LNCaP clone FGC (cell line): ENCODE measurements at regions not wholly inside any gene's neighbourhood (a gene's known extent, or its start where the extent isn't known, plus 50 kb on each side); places are given as distances from the start of the nearest gene placed in this dataset.

Experiments used
- DNase-seq: peaks from one replicate; pipeline ENCODE4 v3.0.0-alpha.2; 2011; ENCODE audit warnings: low read depth
- H3K4me3 ChIP-seq: 2 replicates; pipeline ENCODE4 v1.5.1; 2011; ENCODE audit warnings: mild to moderate bottlenecking, low read depth, low read length, control low read depth
- CTCF ChIP-seq: IDR thresholded peaks from 2 replicates; pipeline ENCODE4 v1.5.1; 2012; ENCODE audit warnings: mild to moderate bottlenecking; ENCODE audit not compliant: control insufficient read depth, insufficient read depth; ENCODE audit errors: extremely low read depth

- no peak for DNase-seq
- no peak for TF ChIP-seq CTCF
Observed at GRCh38 chr2:78682781-78683180, 342.7 kb upstream of the REG3G start.

GRCh38 chr2:78686625-78687153, 338.8 kb upstream of the REG3G start:
- no peak for DNase-seq
- no peak overlapping the region for H3K4me3 ChIP-seq
- TF ChIP-seq CTCF = no peak

More at GRCh38 chr2:78682781-78683180, 342.7 kb upstream of the REG3G start:
- H3K4me3 ChIP-seq = no peak overlapping the region

- H3K4me3 ChIP-seq = no peak overlapping the region
- no peak for TF ChIP-seq CTCF
- DNase-seq = no peak
Observed at GRCh38 chr2:78699696-78700095, 325.8 kb upstream of the REG3G start.

GRCh38 chr2:78701546-78701945, 324.0 kb upstream of the REG3G start:
- TF ChIP-seq CTCF = no peak
- no peak for DNase-seq

GRCh38 chr2:78707776-78708386, 317.6 kb upstream of the REG3G start:
- no peak for DNase-seq
- TF ChIP-seq CTCF = no peak
- no peak overlapping the region for H3K4me3 ChIP-seq

More at GRCh38 chr2:78701546-78701945, 324.0 kb upstream of the REG3G start:
- no peak overlapping the region for H3K4me3 ChIP-seq

- no peak for TF ChIP-seq CTCF
- DNase-seq = no peak
- no peak overlapping the region for H3K4me3 ChIP-seq
Observed at GRCh38 chr2:78710632-78711375, 314.7 kb upstream of the REG3G start.
